Adipocyte (in vitro differentiated cells): ENCODE measurements at regions not wholly inside any gene's neighbourhood (a gene's known extent, or its start where the extent isn't known, plus 50 kb on each side); places are given as distances from the start of the nearest gene placed in this dataset.

Experiments used
- DNase-seq: peaks from one replicate; pipeline ENCODE4 v3.0.0-alpha.2; 2015; ENCODE audit warnings: low read depth
- H3K27me3 ChIP-seq: replicated peaks from 2 replicates; pipeline ENCODE4 v1.7.0; 2013; ENCODE audit warnings: mild to moderate bottlenecking, low read length, moderate library complexity; ENCODE audit not compliant: control insufficient read depth, insufficient read depth
- H3K36me3 ChIP-seq: 2 replicates; pipeline ENCODE4 v1.7.0; 2013; ENCODE audit warnings: low read length, mild to moderate bottlenecking, moderate library complexity; ENCODE audit not compliant: control insufficient read depth, insufficient read depth, severe bottlenecking
- H3K4me1 ChIP-seq: 2 replicates; pipeline ENCODE4 v1.7.0; 2013; ENCODE audit warnings: mild to moderate bottlenecking, low read length, moderate library complexity; ENCODE audit not compliant: control insufficient read depth, insufficient read depth
- H3K4me3 ChIP-seq: 2 replicates; pipeline ENCODE4 v1.7.0; 2013; ENCODE audit warnings: mild to moderate bottlenecking, low read length, moderate library complexity
- H3K9ac ChIP-seq: 2 replicates; pipeline ENCODE4 v1.7.0; 2013; ENCODE audit warnings: mild to moderate bottlenecking, low read length, moderate library complexity
- H3K9me3 ChIP-seq: 2 replicates; pipeline ENCODE4 v1.7.0; 2013; ENCODE audit warnings: mild to moderate bottlenecking, low read length, moderate library complexity; ENCODE audit not compliant: control insufficient read depth

GRCh38 chr13:30359991-30360390 is 52.6 kb upstream of the KATNAL1 start:
- Histone ChIP-seq H3K36me3 (no peaks in the 10 kb centered on the region), H3K9me3 (no peaks in the 10 kb centered on the region), H3K4me3 (no peak overlapping the region)

GRCh38 chr13:30360586-30360985 is 53.2 kb upstream of the KATNAL1 start:
- peaks cover 20% of the 10 kb centered on the region for H3K4me1 ChIP-seq
- DNase-seq: no peak
- H3K36me3 ChIP-seq: no peaks in the 10 kb centered on the region
- H3K27me3 ChIP-seq: no peaks in the 10 kb centered on the region
- no peaks in the 10 kb centered on the region for H3K9me3 ChIP-seq
- H3K9ac ChIP-seq: no peak overlapping the region
- H3K4me3 ChIP-seq: no peak overlapping the region

More at GRCh38 chr13:30359991-30360390, 52.6 kb upstream of the KATNAL1 start:
- no peaks in the 10 kb centered on the region for H3K27me3 ChIP-seq
- no peak for DNase-seq
- H3K9ac ChIP-seq: no peak overlapping the region
- H3K4me1 ChIP-seq: peaks cover 23% of the 10 kb centered on the region

- no peak for DNase-seq
- no peaks in the 10 kb centered on the region for H3K36me3 ChIP-seq
- peak overlapping the region; percentile 55 for H3K4me3 ChIP-seq
- no peaks in the 10 kb centered on the region for H3K9me3 ChIP-seq
- H3K27me3 ChIP-seq: no peaks in the 10 kb centered on the region
- peaks cover 20% of the 10 kb centered on the region for H3K4me1 ChIP-seq
- H3K9ac ChIP-seq: peak overlapping the region; percentile 62
These were observed 54.8 kb upstream of the KATNAL1 start for GRCh38 chr13:30362005-30362788.

- Histone ChIP-seq H3K36me3 (no peaks in the 10 kb centered on the region), H3K4me1 (peaks cover 20% of the 10 kb centered on the region), H3K9me3 (no peaks in the 10 kb centered on the region), H3K9ac (peak overlapping the region; percentile 62), H3K27me3 (no peaks in the 10 kb centered on the region), H3K4me3 (peak overlapping the region; percentile 55)
- DNase-seq: no peak
These were observed 55.5 kb upstream of the KATNAL1 start for GRCh38 chr13:30362869-30363268.

GRCh38 chr13:30363725-30364124 is 56.4 kb upstream of the KATNAL1 start:
- Histone ChIP-seq H3K36me3 (no peaks in the 10 kb centered on the region), H3K27me3 (no peaks in the 10 kb centered on the region)

GRCh38 chr13:30364133-30364532 is 56.8 kb upstream of the KATNAL1 start:
- Histone ChIP-seq H3K27me3 (no peaks in the 10 kb centered on the region), H3K4me3 (no peak overlapping the region), H3K4me1 (peaks cover 20% of the 10 kb centered on the region), H3K9me3 (no peaks in the 10 kb centered on the region), H3K9ac (no peak overlapping the region), H3K36me3 (no peaks in the 10 kb centered on the region)
- DNase-seq: no peak

More at GRCh38 chr13:30363725-30364124, 56.4 kb upstream of the KATNAL1 start:
- peaks cover 20% of the 10 kb centered on the region for H3K4me1 ChIP-seq
- H3K9ac ChIP-seq: no peak overlapping the region
- H3K9me3 ChIP-seq: no peaks in the 10 kb centered on the region
- H3K4me3 ChIP-seq: no peak overlapping the region
- no peak for DNase-seq

- DNase-seq: peak; percentile 37
- no peak overlapping the region for H3K9ac ChIP-seq
These were observed 57.4 kb upstream of the UBE2L5 start for GRCh38 chr13:30364876-30365275.

GRCh38 chr13:30366088-30366487 is 56.2 kb upstream of the UBE2L5 start:
- DNase-seq: no peak
- Histone ChIP-seq H3K9me3 (no peaks in the 10 kb centered on the region), H3K36me3 (no peaks in the 10 kb centered on the region), H3K4me1 (peaks cover 17% of the 10 kb centered on the region), H3K27me3 (no peaks in the 10 kb centered on the region), H3K4me3 (no peak overlapping the region), H3K9ac (no peak overlapping the region)

More at GRCh38 chr13:30364876-30365275, 57.4 kb upstream of the UBE2L5 start:
- Histone ChIP-seq H3K4me1 (peaks cover 20% of the 10 kb centered on the region), H3K27me3 (no peaks in the 10 kb centered on the region), H3K9me3 (no peaks in the 10 kb centered on the region), H3K36me3 (no peaks in the 10 kb centered on the region), H3K4me3 (no peak overlapping the region)

- DNase-seq: no peak
- Histone ChIP-seq H3K9me3 (no peaks in the 10 kb centered on the region), H3K27me3 (no peaks in the 10 kb centered on the region), H3K36me3 (no peaks in the 10 kb centered on the region), H3K4me1 (peaks cover 10% of the 10 kb centered on the region), H3K9ac (no peak overlapping the region), H3K4me3 (no peak overlapping the region)
These were observed 55.0 kb upstream of the UBE2L5 start for GRCh38 chr13:30367296-30367695.

GRCh38 chr13:30370146-30370545 is 52.1 kb upstream of the UBE2L5 start:
- H3K9me3 ChIP-seq: no peaks in the 10 kb centered on the region
- DNase-seq: no peak
- no peaks in the 10 kb centered on the region for H3K4me1 ChIP-seq
- no peaks in the 10 kb centered on the region for H3K27me3 ChIP-seq
- no peak overlapping the region for H3K4me3 ChIP-seq
- H3K9ac ChIP-seq: no peak overlapping the region
- H3K36me3 ChIP-seq: no peaks in the 10 kb centered on the region

- Histone ChIP-seq H3K4me1 (no peaks in the 10 kb centered on the region), H3K9ac (no peak overlapping the region), H3K9me3 (no peaks in the 10 kb centered on the region), H3K27me3 (no peaks in the 10 kb centered on the region), H3K36me3 (no peaks in the 10 kb centered on the region), H3K4me3 (no peak overlapping the region)
- DNase-seq: no peak
These were observed 51.3 kb upstream of the UBE2L5 start for GRCh38 chr13:30370916-30371521.
